ENCODE measurements at regions not wholly inside any gene's neighbourhood (a gene's known extent, or its start where the extent isn't known, plus 50 kb on each side); places are given as distances from the start of the nearest gene placed in this dataset.
A peak's percentile ranks its signal among the peaks of the same experiment; 100 is the strongest.
"Not testable (repeated sequence)": the region's sequence is repeated elsewhere in the genome, so short reads cannot be mapped to it uniquely, and the experiment has no call there.

GRCh38 chr15:85264614-85265190, 115.7 kb upstream of the AKAP13 start:
- not testable (repeated sequence) for DNase-seq (ENCODE audit: low read depth in 2 of 2)

DNA sequence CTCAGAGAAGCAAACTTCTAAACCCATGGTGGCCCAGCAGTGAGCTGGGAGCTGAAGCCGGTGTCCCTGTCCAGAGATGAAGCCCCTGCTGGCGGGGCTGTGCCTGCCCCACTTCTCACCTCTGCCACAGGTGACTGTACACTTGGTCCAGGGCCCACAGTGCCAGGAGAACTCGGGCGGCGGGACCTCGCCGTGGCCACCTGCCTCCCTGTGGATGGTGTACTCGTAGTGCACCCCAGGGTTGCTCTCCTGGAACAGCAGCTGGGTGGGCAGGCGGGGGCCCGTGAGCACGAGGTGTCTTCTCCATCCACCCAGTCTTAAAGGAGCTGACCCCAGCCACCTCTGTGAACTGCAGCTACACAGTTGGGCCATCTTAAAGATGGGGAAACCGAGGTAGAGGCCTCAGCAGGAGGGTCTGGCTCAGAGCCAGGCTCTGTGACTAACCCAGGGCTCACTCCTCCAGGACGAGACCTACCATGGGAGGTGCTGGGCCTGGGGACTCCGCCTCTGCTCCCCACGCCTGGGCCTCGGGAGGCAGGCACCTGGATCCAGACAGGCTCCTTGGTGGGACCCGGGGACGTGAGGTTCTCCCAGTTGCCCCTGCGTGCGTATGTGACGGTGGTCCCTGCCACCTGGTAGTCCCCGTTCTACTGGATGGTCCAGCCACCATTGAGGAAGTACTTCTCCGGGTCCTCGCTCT, 113.1 kb upstream of the AKAP13 start:
- DNase-seq (ENCODE audit: low read depth in 2 of 2): not testable (repeated sequence)

GRCh38 chr15:85274315-85275050, 105.9 kb upstream of the AKAP13 start:
- DNase-seq (ENCODE audit: low read depth in 2 of 2): no peak

DNA sequence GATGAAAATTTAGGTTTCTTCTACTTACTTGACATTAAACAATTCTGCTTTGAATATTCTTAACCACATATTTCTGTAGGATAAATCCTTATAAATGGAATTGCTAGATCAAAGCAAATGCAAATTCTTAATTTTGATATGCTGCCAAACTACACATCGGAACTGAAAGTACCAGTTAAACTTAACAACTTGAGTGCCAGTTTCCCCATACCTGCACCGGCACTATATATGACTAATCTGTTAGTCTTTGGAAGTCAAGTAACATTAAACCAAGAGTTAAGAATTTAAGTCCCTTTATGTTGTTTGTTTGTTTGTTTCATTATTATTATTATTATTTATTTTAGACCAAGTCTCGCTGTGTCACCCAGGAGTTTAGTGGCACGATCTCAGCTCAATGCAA, 103.9 kb upstream of the AKAP13 start:
- no peak for DNase-seq (ENCODE audit: low read depth in 2 of 2)

DNA sequence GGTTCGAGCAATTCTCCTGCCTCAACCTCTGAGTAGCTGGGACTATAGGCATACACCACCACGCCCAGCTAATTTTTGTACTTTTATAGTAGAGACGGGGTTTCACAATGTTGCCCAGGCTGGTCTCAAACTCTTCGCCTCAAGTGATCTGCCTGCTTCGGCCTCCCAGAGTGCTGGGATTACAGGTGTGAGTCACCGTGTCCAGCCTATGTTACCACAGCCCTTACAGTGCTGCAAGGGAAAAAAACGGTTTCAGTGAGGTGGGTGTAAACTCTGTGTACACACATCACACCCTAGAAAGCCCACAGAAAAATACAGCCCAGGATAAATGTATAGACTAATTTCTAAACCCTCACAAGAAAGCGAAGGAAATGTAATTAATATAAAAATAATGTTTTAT, 103.5 kb upstream of the AKAP13 start:
- no peak for DNase-seq (ENCODE audit: low read depth in 2 of 2)

- DNase-seq (ENCODE audit: low read depth in 2 of 2): no peak
Observed at GRCh38 chr15:85277847-85278370, 102.5 kb upstream of the AKAP13 start.

- no peak for DNase-seq (ENCODE audit: low read depth in 2 of 2)
Observed at GRCh38 chr15:85280203-85280602, 100.2 kb upstream of the AKAP13 start.

- no peak for DNase-seq (ENCODE audit: low read depth in 2 of 2)
Observed at GRCh38 chr15:85281293-85281882, 99.0 kb upstream of the AKAP13 start.

- DNase-seq (ENCODE audit: low read depth in 2 of 2): no peak
Observed at GRCh38 chr15:85282504-85283115, 97.8 kb upstream of the AKAP13 start.

DNA sequence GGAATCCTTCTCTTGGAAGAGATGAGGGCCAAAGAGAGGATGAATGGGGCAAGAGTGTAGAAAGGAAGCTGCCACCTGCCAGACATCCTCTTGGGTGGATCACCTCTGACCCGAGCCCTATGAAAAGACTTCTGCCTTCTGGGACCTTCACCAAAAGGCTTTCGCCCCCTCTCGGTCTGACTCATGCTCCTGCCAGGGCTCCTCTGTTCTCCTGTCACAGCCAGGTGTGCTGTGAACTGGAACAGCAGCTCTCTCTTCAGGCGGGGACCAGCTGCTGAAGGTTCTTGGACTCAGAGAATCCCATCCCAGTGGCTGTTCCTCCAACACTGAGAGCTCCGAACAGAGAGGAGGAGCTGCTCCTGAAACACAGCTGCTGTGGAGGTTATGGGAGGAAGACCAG, 96.6 kb upstream of the AKAP13 start:
- DNase-seq (ENCODE audit: low read depth in 2 of 2): not testable (repeated sequence)

GRCh38 chr15:85284497-85284896, 95.9 kb upstream of the AKAP13 start:
- no peak for DNase-seq (ENCODE audit: low read depth in 2 of 2)

- no peak for DNase-seq (ENCODE audit: low read depth in 2 of 2)
Observed at GRCh38 chr15:85289677-85290365, 90.6 kb upstream of the AKAP13 start.

DNA sequence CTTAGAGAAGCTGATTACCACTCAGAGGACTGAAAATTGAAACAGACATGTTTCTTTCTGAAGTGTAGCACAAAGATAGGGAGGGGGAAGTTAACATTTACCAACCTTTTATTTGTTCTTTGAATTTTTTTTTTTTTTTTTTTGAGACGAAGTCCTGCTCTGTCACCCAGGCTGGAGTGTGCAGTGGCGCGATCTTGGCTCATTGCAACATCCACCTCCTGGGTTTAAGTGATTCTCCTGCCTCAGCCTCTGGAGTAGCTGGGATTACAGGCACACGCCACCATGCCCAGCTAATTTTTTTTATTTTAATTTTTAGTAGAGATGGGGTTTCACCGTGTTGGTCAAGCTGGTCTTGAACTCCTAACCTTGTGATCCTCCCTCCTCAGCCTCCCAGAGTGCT, 87.8 kb upstream of the AKAP13 start:
- DNase-seq (ENCODE audit: low read depth in 2 of 2): not testable (repeated sequence)

- peak; percentile 40 to 59 for DNase-seq (ENCODE audit: low read depth in 2 of 2)
Observed at GRCh38 chr15:85296615-85297402, 83.6 kb upstream of the AKAP13 start.

GRCh38 chr15:85297537-85297936, 82.9 kb upstream of the AKAP13 start:
- no peak for DNase-seq (ENCODE audit: low read depth in 2 of 2)

GRCh38 chr15:85298366-85298765, 82.0 kb upstream of the AKAP13 start:
- no peak for DNase-seq (ENCODE audit: low read depth in 2 of 2)

DNA sequence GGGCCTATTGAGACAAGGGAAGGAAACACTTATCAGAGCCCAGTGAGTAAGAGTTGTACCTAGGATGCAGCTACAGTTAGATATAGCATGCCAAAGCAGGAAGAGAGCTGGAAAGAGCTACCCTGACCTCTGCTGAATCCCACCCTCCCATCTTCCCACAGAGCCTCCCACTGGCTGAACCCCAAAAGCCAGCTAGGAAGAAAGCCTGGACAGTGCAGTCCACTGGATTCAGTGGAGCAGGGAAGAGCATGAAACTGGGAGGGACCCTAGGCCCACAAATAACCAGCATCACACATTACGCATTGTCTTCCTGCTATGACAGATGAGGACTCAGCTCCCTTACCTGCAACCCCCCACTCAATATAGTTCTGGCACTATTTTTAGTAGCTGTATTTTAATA, 81.5 kb upstream of the AKAP13 start:
- no peak for DNase-seq (ENCODE audit: low read depth in 2 of 2)

DNA sequence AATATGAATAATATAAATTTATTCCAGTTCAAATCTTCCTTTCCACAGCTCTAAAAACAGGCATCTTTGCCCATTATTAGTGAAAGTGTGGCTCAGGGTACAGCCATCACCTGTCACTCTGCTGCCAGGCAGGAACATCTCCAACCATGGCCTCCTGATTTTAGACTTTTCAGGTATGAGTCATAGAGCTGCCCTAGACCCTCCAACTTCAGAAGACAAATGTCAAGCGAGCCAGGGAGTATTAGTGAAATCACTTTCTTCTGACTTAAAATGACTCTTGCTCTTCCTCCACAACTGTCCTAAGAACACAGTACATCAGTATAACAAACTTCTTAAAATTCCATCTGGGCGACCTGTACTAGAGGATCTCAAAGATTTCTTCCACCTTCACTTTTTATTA, 78.1 kb upstream of the AKAP13 start:
- DNase-seq (ENCODE audit: low read depth in 2 of 2): no peak

DNA sequence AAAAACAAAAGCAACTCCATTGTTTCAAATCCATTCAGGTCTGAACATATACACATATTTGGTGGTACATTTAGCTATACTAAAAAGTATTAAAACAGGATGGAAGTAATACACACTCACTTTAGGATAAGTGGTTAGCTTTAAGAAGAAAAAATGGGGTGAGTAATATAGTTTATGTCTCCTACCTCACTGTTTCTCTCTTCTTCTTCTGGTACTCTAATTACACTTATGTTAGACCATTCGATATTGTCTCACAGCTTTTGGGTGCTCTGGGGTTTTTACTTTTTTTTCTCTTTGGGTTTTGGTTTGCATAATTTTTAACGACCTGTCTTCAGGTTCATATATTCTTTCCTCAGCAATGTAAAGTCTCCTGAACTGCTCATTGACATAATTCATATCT, 75.4 kb upstream of the AKAP13 start:
- DNase-seq (ENCODE audit: low read depth in 2 of 2): no peak

DNA sequence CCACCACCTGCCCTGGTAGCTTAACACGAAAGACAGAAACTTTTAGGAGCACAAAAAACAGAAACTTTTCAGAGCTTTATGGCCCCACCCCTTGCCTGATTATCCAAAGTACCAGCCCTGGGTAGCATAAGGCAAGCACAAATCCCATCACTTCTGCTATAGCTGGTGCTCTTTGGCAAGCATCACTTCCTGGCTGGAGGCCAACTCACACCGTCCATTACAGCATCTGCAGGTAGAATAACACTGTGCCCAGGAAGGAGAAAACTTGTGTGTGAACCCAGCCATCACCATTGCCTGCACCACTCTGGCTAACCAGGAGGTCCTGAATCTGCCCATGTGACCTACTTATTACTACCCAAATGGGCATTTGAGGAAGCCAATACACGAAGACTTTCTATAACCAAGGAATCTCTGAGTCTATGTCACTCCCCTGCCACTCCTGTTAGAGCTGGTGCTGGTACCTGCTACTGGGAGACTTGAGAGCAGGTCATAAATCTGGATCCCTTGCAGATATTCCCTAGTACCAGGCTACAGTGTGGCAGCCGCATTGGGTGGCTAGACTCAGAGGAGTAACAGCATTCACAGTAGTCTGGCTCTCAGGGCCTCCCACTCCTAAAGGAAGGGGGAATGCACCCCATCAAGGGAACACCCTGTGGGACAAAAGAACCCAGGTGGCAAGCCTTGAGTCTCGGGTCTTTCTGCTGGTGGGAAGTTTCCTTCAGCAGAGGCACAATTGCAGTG, 73.3 kb upstream of the AKAP13 start:
- no peak for DNase-seq (ENCODE audit: low read depth in 2 of 2)

Data from activated CD4-positive, alpha-beta T cell treated with anti-CD3 and anti-CD28 coated beads for 24 hours (primary cell).